ENCODE measurements at regions not wholly inside any gene's neighbourhood (a gene's known extent, or its start where the extent isn't known, plus 50 kb on each side); places are given as distances from the start of the nearest gene placed in this dataset.

DNA sequence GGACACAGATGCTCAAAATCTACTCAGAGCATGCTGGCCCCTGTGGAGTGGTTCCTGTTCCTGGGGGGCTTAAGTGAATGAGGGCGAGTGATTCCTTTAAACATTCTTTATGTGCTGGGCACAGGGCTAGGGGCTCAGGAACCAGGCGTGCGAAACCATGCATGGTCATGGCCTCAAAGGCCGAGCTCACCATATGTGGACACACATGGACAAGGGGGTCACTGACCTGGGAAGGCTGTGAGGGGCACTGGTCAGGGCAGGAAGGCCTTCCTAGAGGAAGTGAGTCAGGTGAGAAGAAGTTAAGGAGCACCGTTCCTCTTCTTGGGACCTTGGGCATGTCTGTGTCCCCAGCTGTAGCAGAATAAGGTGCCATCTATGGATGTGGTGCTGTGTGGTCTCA, 74.6 kb upstream of the BHLHE23 start:
- TF ChIP-seq, protein P1, sequence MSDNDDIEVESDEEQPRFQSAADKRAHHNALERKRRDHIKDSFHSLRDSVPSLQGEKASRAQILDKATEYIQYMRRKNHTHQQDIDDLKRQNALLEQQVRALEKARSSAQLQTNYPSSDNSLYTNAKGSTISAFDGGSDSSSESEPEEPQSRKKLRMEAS (IDR thresholded peaks at IDR 0.05) = no peak
- TF ChIP-seq TAF1 (IDR thresholded peaks at IDR 0.05; ENCODE audit: low read depth) = no peak
- TF ChIP-seq YY1 (IDR thresholded peaks at IDR 0.05; ENCODE audit: low read depth) = no peak
- TF ChIP-seq EP300 (IDR thresholded peaks at IDR 0.05; ENCODE audit: borderline replicate concordance) = no peak
- TF ChIP-seq CEBPB (IDR thresholded peaks at IDR 0.05) = no peak
- no peak for TF ChIP-seq CREB1 (IDR thresholded peaks at IDR 0.05; ENCODE audit: low read depth)
- TF ChIP-seq, protein P2, sequence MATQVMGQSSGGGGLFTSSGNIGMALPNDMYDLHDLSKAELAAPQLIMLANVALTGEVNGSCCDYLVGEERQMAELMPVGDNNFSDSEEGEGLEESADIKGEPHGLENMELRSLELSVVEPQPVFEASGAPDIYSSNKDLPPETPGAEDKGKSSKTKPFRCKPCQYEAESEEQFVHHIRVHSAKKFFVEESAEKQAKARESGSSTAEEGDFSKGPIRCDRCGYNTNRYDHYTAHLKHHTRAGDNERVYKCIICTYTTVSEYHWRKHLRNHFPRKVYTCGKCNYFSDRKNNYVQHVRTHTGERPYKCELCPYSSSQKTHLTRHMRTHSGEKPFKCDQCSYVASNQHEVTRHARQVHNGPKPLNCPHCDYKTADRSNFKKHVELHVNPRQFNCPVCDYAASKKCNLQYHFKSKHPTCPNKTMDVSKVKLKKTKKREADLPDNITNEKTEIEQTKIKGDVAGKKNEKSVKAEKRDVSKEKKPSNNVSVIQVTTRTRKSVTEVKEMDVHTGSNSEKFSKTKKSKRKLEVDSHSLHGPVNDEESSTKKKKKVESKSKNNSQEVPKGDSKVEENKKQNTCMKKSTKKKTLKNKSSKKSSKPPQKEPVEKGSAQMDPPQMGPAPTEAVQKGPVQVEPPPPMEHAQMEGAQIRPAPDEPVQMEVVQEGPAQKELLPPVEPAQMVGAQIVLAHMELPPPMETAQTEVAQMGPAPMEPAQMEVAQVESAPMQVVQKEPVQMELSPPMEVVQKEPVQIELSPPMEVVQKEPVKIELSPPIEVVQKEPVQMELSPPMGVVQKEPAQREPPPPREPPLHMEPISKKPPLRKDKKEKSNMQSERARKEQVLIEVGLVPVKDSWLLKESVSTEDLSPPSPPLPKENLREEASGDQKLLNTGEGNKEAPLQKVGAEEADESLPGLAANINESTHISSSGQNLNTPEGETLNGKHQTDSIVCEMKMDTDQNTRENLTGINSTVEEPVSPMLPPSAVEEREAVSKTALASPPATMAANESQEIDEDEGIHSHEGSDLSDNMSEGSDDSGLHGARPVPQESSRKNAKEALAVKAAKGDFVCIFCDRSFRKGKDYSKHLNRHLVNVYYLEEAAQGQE (IDR thresholded peaks at IDR 0.05; ENCODE audit: low read depth) = no peak
- TF ChIP-seq FOXM1 (IDR thresholded peaks at IDR 0.05; ENCODE audit: borderline replicate concordance, low read depth) = no peak
- TF ChIP-seq TEAD4 (IDR thresholded peaks at IDR 0.05) = no peak
